ENCODE measurements at regions not wholly inside any gene's neighbourhood (a gene's known extent, or its start where the extent isn't known, plus 50 kb on each side); places are given as distances from the start of the nearest gene placed in this dataset.

DNA sequence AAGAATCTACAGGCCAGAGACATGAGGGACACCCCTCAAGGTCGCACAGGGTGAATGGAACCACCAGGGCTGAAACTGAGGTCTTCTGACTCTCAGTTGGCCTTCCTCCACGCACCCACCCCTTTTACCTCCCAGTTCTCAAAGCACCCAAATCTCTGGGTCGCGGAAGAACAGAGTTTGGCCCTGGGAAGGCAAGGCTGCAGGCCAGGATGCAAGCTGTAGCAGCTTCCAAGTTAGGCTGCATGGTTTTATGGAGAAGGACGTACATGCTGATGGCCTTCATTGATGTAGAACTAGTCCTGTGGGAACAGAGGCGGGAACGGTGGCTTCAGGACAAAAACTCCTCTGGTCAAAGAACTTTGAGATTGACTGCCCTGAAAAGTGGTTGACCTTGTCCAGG lies 143.5 kb upstream of the B3GAT1 start:
- no peak for FAIRE-seq
- no peak for DNase-seq (ENCODE audit: insufficient read length, low spot score)

GRCh38 chr11:134554861-134555260 lies 142.8 kb upstream of the B3GAT1 start:
- FAIRE-seq (no peak), DNase-seq (ENCODE audit: insufficient read length, low spot score) (no peak)

- DNase-seq (ENCODE audit: insufficient read length, low spot score) (no peak), FAIRE-seq (no peak)
Observed at GRCh38 chr11:134554106-134554505, 142.1 kb upstream of the B3GAT1 start.

DNA sequence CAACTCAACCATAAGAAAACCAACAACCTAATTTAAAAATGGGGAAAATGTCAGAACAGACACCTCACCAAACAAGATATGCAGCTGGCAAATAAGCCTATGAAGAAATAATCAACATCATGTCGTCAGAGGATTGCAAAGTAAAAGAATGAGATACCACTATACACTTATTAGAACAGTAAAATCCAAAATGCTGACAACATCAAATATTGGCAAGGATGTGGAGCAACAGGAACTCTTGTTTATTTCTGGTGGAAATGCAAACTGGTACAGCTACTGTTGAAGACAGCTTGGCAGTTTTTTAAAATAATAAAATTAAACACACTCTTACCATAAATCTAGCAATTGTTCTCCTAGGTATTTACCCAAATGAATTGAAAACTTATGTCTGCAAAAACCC lies 140.7 kb upstream of the B3GAT1 start:
- DNase-seq (ENCODE audit: insufficient read length, low spot score) (no peak), FAIRE-seq (no peak)

- no peak for FAIRE-seq
- no peak for DNase-seq (ENCODE audit: insufficient read length, low spot score)
Observed at GRCh38 chr11:134545521-134545920, 133.5 kb upstream of the B3GAT1 start.

DNA sequence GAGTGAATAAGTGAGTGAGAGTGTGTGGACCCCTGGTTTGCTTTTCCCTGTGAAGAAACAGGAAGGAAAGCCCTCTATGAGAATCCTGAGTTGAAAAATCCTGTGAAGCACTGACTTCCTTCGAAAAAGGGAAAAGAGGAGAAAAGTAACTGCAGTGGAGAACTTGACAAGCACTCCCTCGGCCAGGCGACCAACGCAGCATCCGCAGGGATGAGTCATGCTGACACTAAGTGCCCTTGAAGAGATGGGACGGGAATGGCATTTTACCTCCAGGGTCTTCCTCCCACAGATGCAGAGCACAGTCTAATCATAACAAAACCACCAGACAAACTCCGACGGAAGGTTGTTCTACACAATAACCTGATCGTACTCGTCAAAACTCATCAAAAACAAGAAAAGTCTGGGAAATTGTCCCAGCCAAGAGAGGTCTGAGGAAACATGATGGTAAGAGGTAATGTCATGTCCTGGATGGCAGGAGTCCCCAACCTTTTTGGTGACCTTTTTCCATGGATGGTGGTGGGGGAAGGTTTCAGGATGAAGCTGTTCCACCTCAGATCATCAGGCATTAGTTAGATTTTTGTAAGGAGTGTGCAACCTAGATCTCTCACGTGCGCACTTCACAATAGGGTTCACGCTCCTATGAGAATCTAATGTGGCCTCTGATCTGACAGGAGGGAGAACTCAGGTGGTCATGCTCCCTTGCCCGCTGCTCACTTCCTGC lies 132.2 kb upstream of the B3GAT1 start:
- no peak for FAIRE-seq
- no peak for DNase-seq (ENCODE audit: insufficient read length, low spot score)

- DNase-seq (ENCODE audit: insufficient read length, low spot score) (no peak), FAIRE-seq (no peak)
Observed at GRCh38 chr11:134543645-134544044, 131.6 kb upstream of the B3GAT1 start.

GRCh38 chr11:134543241-134543640 lies 131.2 kb upstream of the B3GAT1 start:
- DNase-seq (ENCODE audit: insufficient read length, low spot score) (no peak), FAIRE-seq (no peak)

- DNase-seq (ENCODE audit: insufficient read length, low spot score) (no peak), FAIRE-seq (no peak)
Observed at GRCh38 chr11:134542401-134543165, 130.5 kb upstream of the B3GAT1 start.

DNA sequence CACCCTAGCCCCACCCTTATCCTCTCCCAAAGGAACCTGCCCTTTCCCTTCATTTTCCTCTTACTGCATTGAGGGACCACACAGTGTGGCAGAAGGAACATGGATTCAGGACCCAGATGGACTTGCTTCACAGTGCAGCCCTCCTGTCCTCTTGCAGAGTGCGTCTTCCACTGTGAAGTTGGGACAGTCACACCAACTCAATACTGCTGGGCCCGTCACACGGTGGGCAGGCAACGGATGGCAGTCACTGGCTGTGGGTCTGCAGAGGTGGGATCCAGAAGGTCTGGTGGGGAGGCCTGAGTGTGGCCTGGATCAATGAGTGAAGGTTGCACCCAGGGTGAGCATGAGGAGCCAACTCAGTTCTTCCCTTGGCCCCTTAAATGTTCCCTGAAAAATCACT lies 129.9 kb upstream of the B3GAT1 start:
- no peak for DNase-seq (ENCODE audit: insufficient read length, low spot score)
- no peak for FAIRE-seq

- DNase-seq (ENCODE audit: insufficient read length, low spot score) = no peak
- no peak for FAIRE-seq
Observed at GRCh38 chr11:134541355-134541754, 129.3 kb upstream of the B3GAT1 start.

GRCh38 chr11:134539285-134539684 lies 127.2 kb upstream of the B3GAT1 start:
- FAIRE-seq (no peak), DNase-seq (ENCODE audit: insufficient read length, low spot score) (no peak)

DNA sequence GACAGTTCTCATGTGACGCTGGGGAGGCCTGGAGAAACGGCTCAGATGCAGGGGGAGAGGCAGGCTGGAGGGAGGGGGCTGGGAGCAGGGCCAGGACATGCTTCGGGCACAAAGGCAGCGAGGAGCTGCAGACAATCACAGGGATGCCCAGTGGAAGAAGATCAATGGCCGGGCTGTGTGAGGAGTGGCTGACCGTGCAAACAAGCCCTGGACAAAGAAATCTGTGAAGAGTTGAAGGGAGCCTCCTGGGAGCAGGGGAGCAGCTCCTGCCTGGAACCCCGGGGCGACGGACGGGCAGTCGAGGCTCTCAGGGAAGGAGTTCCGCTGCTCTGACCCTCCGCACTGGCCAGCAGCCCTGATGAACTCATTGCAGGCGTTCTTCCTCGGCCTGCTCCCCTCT lies 126.7 kb upstream of the B3GAT1 start:
- no peak for FAIRE-seq

DNA sequence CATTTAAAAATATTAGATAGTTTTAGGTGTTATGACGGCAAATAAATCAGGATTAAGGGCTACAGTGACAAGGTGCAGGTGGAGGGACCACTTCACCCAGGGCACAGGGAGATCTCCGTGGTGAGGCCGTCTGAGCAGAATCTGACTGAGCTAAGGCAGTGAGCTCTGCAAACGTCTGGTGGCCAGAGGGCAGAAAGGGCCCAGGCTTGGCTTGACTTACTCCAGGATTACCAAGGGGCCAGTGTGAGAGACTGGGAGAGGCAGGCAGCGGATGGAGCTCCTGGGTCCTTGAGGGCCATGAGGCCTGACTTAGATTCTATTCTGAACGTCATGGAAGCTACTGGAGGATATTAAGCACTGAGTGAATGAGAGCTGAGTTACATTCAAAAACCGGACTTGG lies 125.9 kb upstream of the B3GAT1 start:
- FAIRE-seq = no peak

More for the DNA sequence above, 126.7 kb upstream of the B3GAT1 start:
- no peak for DNase-seq (ENCODE audit: insufficient read length, low spot score)

DNA sequence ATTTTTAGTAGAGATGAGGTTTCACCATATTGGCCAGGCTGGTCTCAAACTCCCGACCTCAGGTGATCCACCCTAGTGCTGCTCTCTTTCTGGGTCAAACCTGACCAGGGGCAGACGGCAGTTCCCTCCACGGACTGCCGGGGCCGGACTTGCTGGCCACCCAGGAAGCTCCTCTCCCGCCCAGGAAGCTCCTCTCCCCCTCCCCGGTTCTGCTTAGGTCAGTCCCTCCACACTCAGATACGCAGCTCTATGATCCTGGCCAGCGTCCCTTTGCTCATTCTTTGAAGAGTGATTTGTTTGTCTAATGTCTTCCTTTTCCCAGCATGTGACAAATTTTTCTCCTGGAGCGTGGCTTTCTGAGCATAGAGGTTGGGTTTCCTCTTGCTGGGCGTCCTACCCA lies 125.3 kb upstream of the B3GAT1 start:
- FAIRE-seq (no peak), DNase-seq (ENCODE audit: insufficient read length, low spot score) (no peak)

More for the DNA sequence above, 125.9 kb upstream of the B3GAT1 start:
- DNase-seq (ENCODE audit: insufficient read length, low spot score) = no peak

DNA sequence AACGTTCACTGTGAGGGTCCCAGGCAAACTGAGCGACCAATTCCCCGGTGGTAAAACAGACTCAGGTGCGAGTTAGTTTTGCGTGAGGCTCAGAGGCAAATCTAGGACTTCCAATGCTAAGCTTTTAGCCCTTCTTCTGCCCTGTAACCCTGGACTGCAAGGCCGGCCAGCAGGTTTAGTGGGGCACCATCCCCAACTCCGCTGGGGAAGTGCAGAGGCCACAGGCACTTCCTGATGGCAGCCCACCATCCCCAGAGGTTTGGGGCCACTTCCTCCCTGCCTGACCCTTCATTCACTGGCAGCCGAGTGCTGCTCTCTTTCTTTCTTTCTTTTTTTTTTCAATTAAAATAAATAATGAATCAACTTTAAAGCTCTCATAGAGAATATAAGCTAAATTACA lies 124.6 kb upstream of the B3GAT1 start:
- DNase-seq (ENCODE audit: insufficient read length, low spot score) = no peak
- no peak for FAIRE-seq

- DNase-seq (ENCODE audit: insufficient read length, low spot score) (no peak), FAIRE-seq (no peak)
Observed at GRCh38 chr11:134536219-134536618, 124.2 kb upstream of the B3GAT1 start.

GRCh38 chr11:134535029-134536025 lies 123.3 kb upstream of the B3GAT1 start:
- FAIRE-seq = no peak
- no peak for DNase-seq (ENCODE audit: insufficient read length, low spot score)

- FAIRE-seq (no peak), DNase-seq (ENCODE audit: insufficient read length, low spot score) (no peak)
Observed at GRCh38 chr11:134533511-134533910, 121.5 kb upstream of the B3GAT1 start.

- FAIRE-seq (no peak), DNase-seq (ENCODE audit: insufficient read length, low spot score) (no peak)
Observed at GRCh38 chr11:134532921-134533421, 120.9 kb upstream of the B3GAT1 start.

Data from GM19239 (cell line).